ENCODE measurements at regions not wholly inside any gene's neighbourhood (a gene's known extent, or its start where the extent isn't known, plus 50 kb on each side); places are given as distances from the start of the nearest gene placed in this dataset.

GRCh38 chr5:116389601-116390000 lies 185.0 kb downstream of the SEMA6A start:
- no peak for DNase-seq (ENCODE audit: low read depth in 2 of 2)

- DNase-seq (ENCODE audit: low read depth in 2 of 2): no peak
Observed at GRCh38 chr5:116388564-116389258, 185.9 kb downstream of the SEMA6A start.

- DNase-seq (ENCODE audit: low read depth in 2 of 2): no peak
Observed at GRCh38 chr5:116387738-116388137, 186.9 kb downstream of the SEMA6A start.

- no peak for DNase-seq (ENCODE audit: low read depth in 2 of 2)
Observed at GRCh38 chr5:116386633-116387032, 188.0 kb downstream of the SEMA6A start.

GRCh38 chr5:116382874-116383266 lies 191.8 kb downstream of the SEMA6A start:
- DNase-seq (ENCODE audit: low read depth in 2 of 2): no peak

- DNase-seq (ENCODE audit: low read depth in 2 of 2): no peak
Observed at GRCh38 chr5:116382032-116382873, 192.4 kb downstream of the SEMA6A start.

- DNase-seq (ENCODE audit: low read depth in 2 of 2): no peak
Observed at GRCh38 chr5:116381201-116381600, 193.4 kb downstream of the SEMA6A start.

GRCh38 chr5:116380621-116381020 lies 194.0 kb downstream of the SEMA6A start:
- no peak for DNase-seq (ENCODE audit: low read depth in 2 of 2)

GRCh38 chr5:116379306-116379705 lies 195.3 kb downstream of the SEMA6A start:
- DNase-seq (ENCODE audit: low read depth in 2 of 2): no peak

- no peak for DNase-seq (ENCODE audit: low read depth in 2 of 2)
Observed at GRCh38 chr5:116378777-116379121, 195.9 kb downstream of the SEMA6A start.

GRCh38 chr5:116378007-116378776 lies 196.4 kb downstream of the SEMA6A start:
- DNase-seq (ENCODE audit: low read depth in 2 of 2): no peak

- no peak for DNase-seq (ENCODE audit: low read depth in 2 of 2)
Observed at GRCh38 chr5:116377276-116378006, 197.2 kb downstream of the SEMA6A start.

- no peak for DNase-seq (ENCODE audit: low read depth in 2 of 2)
Observed at GRCh38 chr5:116375926-116376325, 198.7 kb downstream of the SEMA6A start.

- DNase-seq (ENCODE audit: low read depth in 2 of 2): no peak
Observed at GRCh38 chr5:116374434-116374852, 200.2 kb downstream of the SEMA6A start.

- no peak for DNase-seq (ENCODE audit: low read depth in 2 of 2)
Observed at GRCh38 chr5:116372931-116373597, 201.6 kb downstream of the SEMA6A start.

GRCh38 chr5:116371935-116372334 lies 202.7 kb downstream of the SEMA6A start:
- no peak for DNase-seq (ENCODE audit: low read depth in 2 of 2)

- DNase-seq (ENCODE audit: low read depth in 2 of 2): no peak
Observed at GRCh38 chr5:116371431-116371830, 203.2 kb downstream of the SEMA6A start.

GRCh38 chr5:116370886-116371285 lies 203.7 kb downstream of the SEMA6A start:
- DNase-seq (ENCODE audit: low read depth in 2 of 2): no peak

- no peak for DNase-seq (ENCODE audit: low read depth in 2 of 2)
Observed at GRCh38 chr5:116370149-116370548, 204.5 kb downstream of the SEMA6A start.

- no peak for DNase-seq (ENCODE audit: low read depth in 2 of 2)
Observed at GRCh38 chr5:116365006-116365496, 209.6 kb downstream of the SEMA6A start.

GRCh38 chr5:116363780-116364179 lies 210.8 kb downstream of the SEMA6A start:
- no peak for DNase-seq (ENCODE audit: low read depth in 2 of 2)
